Islet precursor cell (in vitro differentiated cells): ENCODE measurements at regions not wholly inside any gene's neighbourhood (a gene's known extent, or its start where the extent isn't known, plus 50 kb on each side); places are given as distances from the start of the nearest gene placed in this dataset.
"Not testable (repeated sequence)": the region's sequence is repeated elsewhere in the genome, so short reads cannot be mapped to it uniquely, and the experiment has no call there.

Experiments used
- DNase-seq: peaks from one replicate; pipeline ENCODE4 v3.0.0-alpha.2; 2018

DNA sequence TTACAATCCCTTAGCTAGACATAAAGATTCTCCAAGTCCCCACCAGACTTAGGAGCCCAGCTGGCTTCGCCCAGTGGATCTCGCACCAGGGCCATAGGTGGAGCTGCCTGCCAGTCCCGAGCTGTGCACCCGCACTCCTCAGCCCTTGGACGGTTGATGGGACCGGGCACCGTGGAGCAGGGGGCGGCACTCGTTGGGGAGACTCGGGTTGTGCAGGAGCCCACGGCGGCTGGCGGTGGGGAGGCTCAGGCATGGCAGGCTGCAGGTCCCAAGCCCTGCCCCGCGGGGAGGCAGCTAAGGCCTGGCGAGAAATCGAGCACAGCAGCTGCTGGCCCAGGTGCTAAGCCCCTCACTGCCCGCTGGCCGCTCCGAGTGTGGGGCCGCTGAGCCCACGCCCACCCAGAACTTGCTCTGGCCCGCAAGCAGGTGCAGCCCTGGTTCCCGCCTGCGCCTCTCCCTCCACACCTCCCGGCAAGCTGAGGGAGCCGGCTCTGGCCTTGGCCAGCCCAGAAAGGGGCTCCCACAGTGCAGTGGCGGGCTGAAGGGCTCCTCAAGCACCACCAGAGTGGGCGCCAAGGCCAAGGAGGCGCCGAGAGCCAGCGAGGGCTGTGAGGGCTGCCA lies 275.0 kb upstream of the PDE3A start:
- not testable (repeated sequence) for DNase-seq

GRCh38 chr12:20096430-20096829 lies 271.9 kb upstream of the PDE3A start:
- DNase-seq = no peak

DNA sequence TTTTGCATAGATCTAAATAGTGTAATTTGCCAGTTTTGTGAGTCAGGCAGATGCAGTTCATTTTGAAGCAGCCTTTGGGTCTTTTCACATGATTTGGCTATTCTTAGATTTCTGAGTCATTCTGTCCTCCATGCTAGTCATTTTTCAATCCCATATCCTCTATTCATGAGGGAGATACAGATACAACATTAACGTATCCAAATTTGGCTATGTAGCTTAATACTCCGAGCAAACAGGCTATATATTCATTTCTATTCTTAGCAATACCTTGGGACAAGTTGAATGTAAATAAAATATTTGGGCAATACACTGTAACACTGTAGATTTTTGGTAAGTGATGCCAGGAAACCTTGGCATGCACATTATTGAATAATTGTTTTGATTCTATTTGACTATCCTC lies 270.7 kb upstream of the PDE3A start:
- DNase-seq = no peak

GRCh38 chr12:20099395-20100183 lies 268.7 kb upstream of the PDE3A start:
- no peak for DNase-seq

DNA sequence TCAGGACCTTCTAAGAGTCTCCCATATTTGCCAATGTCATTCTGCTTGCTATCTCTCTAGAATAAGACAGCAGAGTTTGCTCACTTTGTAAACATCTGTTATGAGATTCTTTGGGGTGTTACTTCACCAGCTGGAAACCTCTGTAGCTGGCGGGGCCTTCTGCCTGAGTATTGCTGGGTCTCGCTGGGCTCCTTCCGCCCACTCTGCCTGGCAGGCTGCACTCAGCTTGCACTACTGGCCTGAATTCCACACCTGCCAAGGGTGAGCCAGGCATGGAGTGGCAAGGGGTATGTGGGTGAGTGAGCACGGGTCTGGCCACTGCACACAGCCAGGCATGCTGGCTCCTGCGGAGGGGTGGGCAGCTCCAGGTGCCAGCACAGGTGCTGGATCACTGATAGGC lies 267.3 kb upstream of the PDE3A start:
- DNase-seq = no peak

GRCh38 chr12:20105943-20106342 lies 262.4 kb upstream of the PDE3A start:
- DNase-seq = no peak

GRCh38 chr12:20109676-20110075 lies 258.7 kb upstream of the PDE3A start:
- no peak for DNase-seq

DNA sequence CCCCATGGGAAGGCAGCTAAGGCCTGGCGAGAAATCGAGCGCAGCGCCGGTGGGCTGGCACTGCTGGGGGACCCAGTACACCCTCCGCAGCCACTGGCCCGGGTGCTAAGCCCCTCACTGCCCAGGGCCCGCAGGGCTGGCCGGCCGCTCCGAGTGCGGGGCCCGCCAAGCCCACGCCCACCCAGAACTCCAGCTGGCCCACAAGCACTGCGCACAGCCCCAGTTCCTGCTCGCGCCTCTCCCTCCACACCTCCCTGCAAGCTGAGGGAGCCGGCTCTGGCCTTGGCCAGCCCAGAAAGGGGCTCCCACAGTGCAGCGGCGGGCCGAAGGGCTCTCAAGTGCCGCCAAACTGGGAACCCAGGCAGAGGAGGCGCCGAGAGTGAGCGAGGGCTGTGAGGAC lies 253.0 kb upstream of the PDE3A start:
- not testable (repeated sequence) for DNase-seq

DNA sequence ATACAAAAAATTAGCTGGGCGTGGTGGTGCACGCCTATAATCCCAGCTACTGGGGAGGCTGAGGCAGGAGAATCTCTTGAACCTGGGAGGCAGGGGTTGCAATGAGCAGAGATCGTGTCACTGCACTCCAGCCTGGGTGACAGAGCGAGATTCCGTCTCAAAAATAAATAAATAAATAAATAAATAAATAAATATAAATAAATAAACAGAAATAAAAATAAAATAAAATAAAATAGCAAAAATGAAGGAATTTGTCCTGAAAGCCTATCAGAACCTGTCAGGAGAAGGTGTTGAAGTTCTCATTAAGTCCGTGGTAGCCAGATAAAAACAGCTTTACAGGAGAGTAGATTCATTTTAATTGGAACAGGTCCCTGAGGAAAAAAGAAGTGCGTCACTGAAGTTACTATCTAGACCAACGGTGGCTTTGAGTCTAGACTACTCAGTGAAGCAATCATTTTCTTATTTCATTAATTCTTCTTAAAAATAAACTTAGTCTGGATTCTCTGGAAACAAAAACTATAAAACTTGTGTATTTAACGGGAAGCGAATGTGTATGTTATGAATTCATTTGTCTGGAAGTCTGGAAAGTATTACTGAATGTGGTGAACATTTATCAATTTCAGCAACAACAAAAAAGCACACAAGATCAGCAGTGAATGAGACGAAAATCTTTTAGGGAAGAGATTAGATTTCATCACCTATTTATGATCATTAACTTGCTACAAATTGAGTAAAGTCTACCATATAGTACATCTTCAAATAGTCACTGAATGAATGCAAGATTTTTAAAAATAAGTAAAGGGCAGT lies 248.5 kb upstream of the PDE3A start:
- DNase-seq = no peak

- DNase-seq = no peak
These were observed 248.0 kb upstream of the PDE3A start for GRCh38 chr12:20120403-20120725.

- no peak for DNase-seq
These were observed 246.1 kb upstream of the PDE3A start for GRCh38 chr12:20122274-20122673.

DNA sequence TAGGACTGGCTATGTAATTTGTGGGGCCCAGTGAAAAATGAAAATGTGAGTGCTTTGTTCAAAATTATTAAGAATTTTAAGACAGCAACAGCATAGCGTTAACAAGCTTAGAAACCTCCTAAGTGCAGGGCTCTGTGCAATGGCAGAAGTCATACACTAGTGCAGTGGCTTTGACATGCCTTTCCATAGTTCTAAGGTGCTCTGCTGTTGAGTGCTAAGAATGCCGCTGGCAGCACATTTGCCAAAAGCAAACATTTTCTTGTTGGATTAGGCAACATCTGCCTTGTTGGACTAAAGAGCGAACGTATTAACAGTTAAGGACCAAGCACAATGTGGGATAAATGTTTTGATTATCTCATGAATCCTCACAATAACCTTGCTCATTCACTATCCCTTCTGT lies 244.9 kb upstream of the PDE3A start:
- DNase-seq = no peak

DNA sequence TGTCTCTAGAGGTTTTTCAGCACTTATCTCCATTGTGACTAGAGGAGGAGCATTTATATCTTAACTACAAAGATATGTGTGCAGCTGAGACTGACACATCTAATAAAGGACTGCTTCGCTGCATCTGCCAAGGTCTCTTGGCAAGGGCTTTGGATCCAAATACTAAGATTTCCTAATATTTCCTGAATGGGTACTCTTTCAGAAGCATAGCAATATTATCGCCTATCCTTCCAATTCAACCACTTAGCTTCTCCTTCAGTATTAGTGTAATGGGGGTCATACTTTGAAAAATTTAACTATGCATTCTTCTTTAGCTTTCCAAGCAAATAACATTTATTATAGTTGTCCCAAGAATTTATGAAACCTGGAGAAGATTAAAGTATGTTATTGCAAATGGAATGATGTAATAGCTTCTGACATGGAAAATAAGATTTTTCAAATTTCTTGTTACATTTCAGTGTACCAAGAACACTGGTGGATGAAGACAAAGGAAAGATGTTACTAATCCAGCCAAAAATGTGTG lies 243.0 kb upstream of the PDE3A start:
- DNase-seq = no peak

- no peak for DNase-seq
These were observed 241.7 kb upstream of the PDE3A start for GRCh38 chr12:20126601-20127000.

GRCh38 chr12:20127413-20127812 lies 240.9 kb upstream of the PDE3A start:
- no peak for DNase-seq

DNA sequence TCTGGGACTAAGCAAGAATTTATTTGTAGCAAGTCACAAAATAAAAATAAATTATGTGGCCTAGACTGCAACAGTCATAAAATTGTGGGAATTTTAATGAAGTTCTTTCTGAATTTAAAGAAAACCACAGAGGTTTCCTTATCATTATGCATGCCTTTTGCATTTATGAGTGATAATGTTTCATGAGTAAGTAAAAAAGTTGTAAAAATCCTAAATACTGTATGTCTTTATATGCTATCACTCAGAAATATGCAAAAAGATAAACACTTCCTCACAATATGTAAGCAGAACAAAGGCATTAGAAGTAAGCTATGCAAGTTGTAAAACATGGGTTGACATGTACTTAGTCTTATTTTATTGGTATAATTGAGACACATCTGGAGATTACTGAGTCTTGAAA lies 239.4 kb upstream of the PDE3A start:
- no peak for DNase-seq

- DNase-seq = peak; percentile 69
These were observed 235.5 kb upstream of the PDE3A start for GRCh38 chr12:20132818-20133217.

DNA sequence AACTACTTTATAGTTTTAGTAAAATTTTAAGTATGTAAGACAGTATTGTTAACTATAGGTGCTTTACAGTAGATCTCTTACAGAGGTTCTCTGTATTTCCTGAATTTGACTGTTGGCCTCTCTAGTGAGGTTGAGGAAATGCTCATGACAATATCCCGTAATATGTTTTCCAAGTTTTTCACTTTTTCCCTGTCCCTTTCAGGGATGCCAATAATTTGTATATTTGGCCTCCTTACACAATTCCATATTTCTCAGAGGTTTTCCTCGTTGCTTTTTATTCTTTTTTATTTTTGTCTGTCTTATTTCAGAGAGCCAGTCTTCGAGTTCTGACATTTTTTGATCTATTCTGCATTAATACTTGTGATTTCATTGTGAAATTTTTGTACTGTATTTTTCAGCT lies 233.7 kb upstream of the PDE3A start:
- no peak for DNase-seq

DNA sequence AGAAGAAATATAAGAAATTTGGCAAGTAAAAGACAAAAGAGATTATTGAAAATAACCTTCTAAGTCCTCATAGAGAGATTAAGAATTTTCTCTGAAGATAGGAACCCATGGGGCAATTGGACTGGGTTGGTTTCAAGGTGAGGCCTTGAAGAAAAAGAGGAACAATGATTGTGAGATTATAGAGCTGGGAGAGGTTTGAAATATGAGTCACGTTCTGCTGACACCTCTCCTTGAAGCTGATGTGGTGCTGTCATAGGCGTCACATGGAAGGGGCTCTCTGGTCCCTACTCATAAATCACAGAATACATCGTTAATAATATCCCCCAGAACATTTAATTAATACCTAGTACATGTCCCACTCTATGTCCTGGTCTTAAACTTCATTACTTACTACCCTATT lies 227.6 kb upstream of the PDE3A start:
- no peak for DNase-seq

- no peak for DNase-seq
These were observed 226.0 kb upstream of the PDE3A start for GRCh38 chr12:20142316-20142715.

GRCh38 chr12:20142956-20143355 lies 225.4 kb upstream of the PDE3A start:
- DNase-seq = no peak

GRCh38 chr12:20144341-20144740 lies 224.0 kb upstream of the PDE3A start:
- no peak for DNase-seq

- DNase-seq = no peak
These were observed 220.1 kb upstream of the PDE3A start for GRCh38 chr12:20148241-20148640.
